ENCODE measurements at regions not wholly inside any gene's neighbourhood (a gene's known extent, or its start where the extent isn't known, plus 50 kb on each side); places are given as distances from the start of the nearest gene placed in this dataset.

- TF ChIP-seq, protein P1, sequence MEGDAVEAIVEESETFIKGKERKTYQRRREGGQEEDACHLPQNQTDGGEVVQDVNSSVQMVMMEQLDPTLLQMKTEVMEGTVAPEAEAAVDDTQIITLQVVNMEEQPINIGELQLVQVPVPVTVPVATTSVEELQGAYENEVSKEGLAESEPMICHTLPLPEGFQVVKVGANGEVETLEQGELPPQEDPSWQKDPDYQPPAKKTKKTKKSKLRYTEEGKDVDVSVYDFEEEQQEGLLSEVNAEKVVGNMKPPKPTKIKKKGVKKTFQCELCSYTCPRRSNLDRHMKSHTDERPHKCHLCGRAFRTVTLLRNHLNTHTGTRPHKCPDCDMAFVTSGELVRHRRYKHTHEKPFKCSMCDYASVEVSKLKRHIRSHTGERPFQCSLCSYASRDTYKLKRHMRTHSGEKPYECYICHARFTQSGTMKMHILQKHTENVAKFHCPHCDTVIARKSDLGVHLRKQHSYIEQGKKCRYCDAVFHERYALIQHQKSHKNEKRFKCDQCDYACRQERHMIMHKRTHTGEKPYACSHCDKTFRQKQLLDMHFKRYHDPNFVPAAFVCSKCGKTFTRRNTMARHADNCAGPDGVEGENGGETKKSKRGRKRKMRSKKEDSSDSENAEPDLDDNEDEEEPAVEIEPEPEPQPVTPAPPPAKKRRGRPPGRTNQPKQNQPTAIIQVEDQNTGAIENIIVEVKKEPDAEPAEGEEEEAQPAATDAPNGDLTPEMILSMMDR (IDR thresholded peaks at IDR 0.05) = no peak
- no peak for TF ChIP-seq POLR2A (IDR thresholded peaks at IDR 0.05)
These were observed 127.3 kb downstream of the FGF9 start for GRCh38 chr13:21798181-21798580.
